OCI-LY3 (cell line): ENCODE measurements at regions not wholly inside any gene's neighbourhood (a gene's known extent, or its start where the extent isn't known, plus 50 kb on each side); places are given as distances from the start of the nearest gene placed in this dataset.

Experiments
- H2AFZ ChIP-seq: fragments of 200-600, 300-600 bp; shearing (Covaris generic); 2 replicates; pipeline ENCODE4 v1.6.0; 2014; ENCODE audit warnings: antibody characterized with exemption, low read depth, low read length
- H3K27ac ChIP-seq: fragments of 200-600, 300-600 bp; sonication (generic); 2 replicates; pipeline ENCODE4 v1.5.1; 2014; ENCODE audit warnings: mild to moderate bottlenecking, low read length, moderate library complexity, mixed read lengths
- H3K27me3 ChIP-seq: fragments of 200-600, 300-600 bp; sonication (generic); 2 replicates; pipeline ENCODE4 v1.6.1; 2014; ENCODE audit warnings: low read depth, low read length, mixed read lengths
- H3K36me3 ChIP-seq: fragments of 200-600, 300-600 bp; sonication (generic); replicated peaks from 2 replicates; pipeline ENCODE3; 2014; ENCODE audit warnings: low read depth, low read length, mixed read lengths
- H3K4me1 ChIP-seq: fragments of 300-600, 200-600 bp; sonication (generic); 2 replicates; pipeline ENCODE4 v1.6.1; 2014; ENCODE audit warnings: low read length, mixed read lengths
- H3K4me2 ChIP-seq: fragments of 200-600, 300-600 bp; sonication (generic); 2 replicates; pipeline ENCODE4 v1.6.1; 2014; ENCODE audit warnings: low read length, mixed read lengths
- H3K4me3 ChIP-seq: fragments of 300-600, 200-600 bp; sonication (generic); 2 replicates; pipeline ENCODE4 v1.5.1; 2014; ENCODE audit warnings: antibody characterized with exemption, mild to moderate bottlenecking, low read length, moderate library complexity
- H3K79me2 ChIP-seq: fragments of 300-600, 200-600 bp; shearing (Covaris generic); 2 replicates; pipeline ENCODE4 v1.6.1; 2014; ENCODE audit warnings: mild to moderate bottlenecking, low read length, mixed read lengths
- H3K9ac ChIP-seq: fragments of 300-600, 200-600 bp; shearing (Covaris generic); 2 replicates; pipeline ENCODE4 v1.6.0; 2014; ENCODE audit warnings: mild to moderate bottlenecking, low read length, moderate library complexity
- H3K9me3 ChIP-seq: fragments of 200-600, 300-600 bp; shearing (Covaris generic); 2 replicates; pipeline ENCODE4 v1.6.1; 2014; ENCODE audit warnings: low read length, mixed read lengths; ENCODE audit not compliant: insufficient read depth
- H4K20me1 ChIP-seq: fragments of 200-600, 300-600 bp; sonication (generic); 2 replicates; pipeline ENCODE4 v1.6.1; 2016; ENCODE audit warnings: low read length, mixed read lengths; ENCODE audit not compliant: insufficient read depth
- CTCF ChIP-seq: fragments of 200-600, 300-600 bp; sonication (generic); IDR thresholded peaks from 2 replicates; pipeline ENCODE4 v1.5.1; 2014; ENCODE audit warnings: antibody characterized with exemption, low read length, low read depth
- EZH2phosphoT487 ChIP-seq: fragments of 200-600 bp; shearing (Covaris generic); IDR thresholded peaks from 2 replicates; pipeline ENCODE4 v1.6.1; 2018; ENCODE audit warnings: antibody characterized with exemption, mixed run types, low read depth

DNA sequence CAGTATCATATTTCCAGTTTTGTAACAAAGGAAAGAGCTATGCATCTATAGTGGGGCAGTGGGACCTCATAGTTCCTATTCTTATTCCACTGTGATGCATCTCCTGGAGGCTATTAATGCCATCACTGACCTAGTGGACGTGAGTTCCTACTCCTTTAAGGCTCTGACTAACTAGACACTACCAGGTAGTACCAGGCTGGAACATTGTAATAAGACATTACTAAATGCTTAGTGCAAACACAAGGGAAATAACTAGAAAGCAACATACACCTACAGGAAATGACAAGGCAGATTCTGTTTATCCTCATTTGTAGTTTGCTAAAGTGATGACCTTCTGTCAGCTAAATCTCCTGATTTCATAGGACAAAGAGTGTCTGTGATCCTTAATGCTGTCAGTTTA is 192.5 kb downstream of the POSTN start:
- H3K36me3 ChIP-seq = no peaks in the 10 kb centered on the region
- H3K4me2 ChIP-seq = no peak overlapping the region
- no peaks in the 10 kb centered on the region for H3K4me1 ChIP-seq
- H3K27ac ChIP-seq = no peak overlapping the region
- no peak overlapping the region for H2AFZ ChIP-seq
- H3K79me2 ChIP-seq = no peaks in the 10 kb centered on the region
- no peaks in the 10 kb centered on the region for H4K20me1 ChIP-seq
- H3K9ac ChIP-seq = no peak overlapping the region
- no peak overlapping the region for H3K4me3 ChIP-seq
- TF ChIP-seq EZH2phosphoT487 (no peak), CTCF (no peak)
- H3K27me3 ChIP-seq = no peaks in the 10 kb centered on the region
- no peaks in the 10 kb centered on the region for H3K9me3 ChIP-seq

DNA sequence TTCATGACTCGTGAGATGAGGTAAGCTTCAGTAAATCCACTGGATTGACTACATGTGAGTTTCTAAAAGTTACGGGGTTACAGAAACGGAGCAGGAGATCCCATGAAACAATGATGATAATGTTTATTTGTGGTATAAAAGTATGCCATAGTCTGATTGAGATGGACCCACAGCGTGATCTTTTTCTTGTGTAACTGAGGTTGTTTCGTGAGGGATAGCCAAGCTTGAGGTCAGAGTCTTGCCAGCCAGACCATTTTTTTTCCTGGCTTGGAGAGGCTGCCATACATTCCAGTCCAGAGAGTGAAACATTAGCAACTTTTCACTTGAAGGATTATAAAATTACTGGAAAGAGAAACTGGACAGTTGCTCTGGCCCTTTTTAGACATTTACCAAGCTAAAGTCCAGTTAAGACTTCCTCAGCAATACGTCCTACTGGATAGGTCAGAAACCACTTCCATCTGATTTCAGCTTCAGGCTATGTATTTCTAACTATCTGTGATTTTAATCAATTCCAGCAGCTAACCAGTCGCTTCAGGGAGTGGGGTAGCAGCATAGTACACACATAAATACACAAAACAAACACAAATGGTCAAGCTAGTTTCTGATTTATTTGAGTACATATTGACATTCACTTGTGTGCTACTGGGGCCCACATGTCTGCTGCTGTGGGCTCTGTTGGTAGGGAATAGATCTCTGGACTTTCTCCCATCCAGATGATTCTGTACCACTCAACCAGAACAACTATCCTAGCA is 194.6 kb downstream of the POSTN start:
- Histone ChIP-seq H3K27me3 (no peaks in the 10 kb centered on the region), H3K4me1 (no peaks in the 10 kb centered on the region), H4K20me1 (no peaks in the 10 kb centered on the region), H2AFZ (no peak overlapping the region), H3K36me3 (no peaks in the 10 kb centered on the region), H3K79me2 (no peaks in the 10 kb centered on the region), H3K27ac (no peak overlapping the region), H3K9me3 (no peaks in the 10 kb centered on the region), H3K4me2 (no peak overlapping the region), H3K9ac (no peak overlapping the region), H3K4me3 (no peak overlapping the region)
- TF ChIP-seq EZH2phosphoT487 = no peak
- TF ChIP-seq CTCF = no peak

- no peak overlapping the region for H3K27ac ChIP-seq
- H3K9me3 ChIP-seq = no peaks in the 10 kb centered on the region
- H3K9ac ChIP-seq = no peak overlapping the region
- no peak overlapping the region for H3K4me2 ChIP-seq
- no peaks in the 10 kb centered on the region for H3K79me2 ChIP-seq
- no peak overlapping the region for H2AFZ ChIP-seq
- no peak for TF ChIP-seq EZH2phosphoT487
- no peak overlapping the region for H3K4me3 ChIP-seq
- no peaks in the 10 kb centered on the region for H4K20me1 ChIP-seq
- no peaks in the 10 kb centered on the region for H3K4me1 ChIP-seq
- no peaks in the 10 kb centered on the region for H3K36me3 ChIP-seq
- no peaks in the 10 kb centered on the region for H3K27me3 ChIP-seq
Measured at GRCh38 chr13:37401721-37402120, 196.8 kb downstream of the POSTN start.

- no peak for TF ChIP-seq EZH2phosphoT487
- TF ChIP-seq CTCF = no peak
- H3K4me2 ChIP-seq = no peak overlapping the region
- H3K4me3 ChIP-seq = no peak overlapping the region
- H3K27ac ChIP-seq = no peak overlapping the region
- H4K20me1 ChIP-seq = no peaks in the 10 kb centered on the region
- no peaks in the 10 kb centered on the region for H3K4me1 ChIP-seq
- no peak overlapping the region for H2AFZ ChIP-seq
- no peaks in the 10 kb centered on the region for H3K9me3 ChIP-seq
- no peaks in the 10 kb centered on the region for H3K27me3 ChIP-seq
- no peaks in the 10 kb centered on the region for H3K79me2 ChIP-seq
- H3K9ac ChIP-seq = no peak overlapping the region
- H3K36me3 ChIP-seq = no peaks in the 10 kb centered on the region
Measured at GRCh38 chr13:37397535-37397934, 201.0 kb downstream of the POSTN start.
